ENCODE measurements at regions not wholly inside any gene's neighbourhood (a gene's known extent, or its start where the extent isn't known, plus 50 kb on each side); places are given as distances from the start of the nearest gene placed in this dataset.

- no peak for DNase-seq
Measured at GRCh38 chr13:47230155-47230554, 333.3 kb upstream of the HTR2A start.

GRCh38 chr13:47226516-47226915 lies 329.7 kb upstream of the HTR2A start:
- DNase-seq = no peak

GRCh38 chr13:47220453-47221140 lies 323.7 kb upstream of the HTR2A start:
- no peak for DNase-seq

GRCh38 chr13:47218611-47219010 lies 321.8 kb upstream of the HTR2A start:
- DNase-seq = no peak

GRCh38 chr13:47216176-47216822 lies 319.4 kb upstream of the HTR2A start:
- DNase-seq = no peak

GRCh38 chr13:47215736-47216135 lies 318.9 kb upstream of the HTR2A start:
- no peak for DNase-seq

GRCh38 chr13:47213047-47213446 lies 316.2 kb upstream of the HTR2A start:
- DNase-seq = no peak

GRCh38 chr13:47211106-47211505 lies 314.3 kb upstream of the HTR2A start:
- DNase-seq = no peak

- DNase-seq = no peak
Measured at GRCh38 chr13:47206111-47206510, 309.3 kb upstream of the HTR2A start.

GRCh38 chr13:47190696-47191305 lies 293.9 kb upstream of the HTR2A start:
- no peak for DNase-seq

- DNase-seq = no peak
Measured at GRCh38 chr13:47188802-47189201, 291.9 kb upstream of the HTR2A start.

GRCh38 chr13:47186471-47186870 lies 289.6 kb upstream of the HTR2A start:
- no peak for DNase-seq

GRCh38 chr13:47184321-47184720 lies 287.5 kb upstream of the HTR2A start:
- no peak for DNase-seq

- DNase-seq = no peak
Measured at GRCh38 chr13:47179321-47179720, 282.5 kb upstream of the HTR2A start.

GRCh38 chr13:47178090-47178950 lies 281.5 kb upstream of the HTR2A start:
- DNase-seq = no peak

- DNase-seq = no peak
Measured at GRCh38 chr13:47175172-47175866, 278.5 kb upstream of the HTR2A start.

- no peak for DNase-seq
Measured at GRCh38 chr13:47170971-47171370, 274.1 kb upstream of the HTR2A start.

- no peak for DNase-seq
Measured at GRCh38 chr13:47168618-47169017, 271.8 kb upstream of the HTR2A start.

GRCh38 chr13:47168066-47168465 lies 271.2 kb upstream of the HTR2A start:
- DNase-seq = no peak

- no peak for DNase-seq
Measured at GRCh38 chr13:47166336-47166735, 269.5 kb upstream of the HTR2A start.

GRCh38 chr13:47159853-47160550 lies 263.1 kb upstream of the HTR2A start:
- no peak for DNase-seq

GRCh38 chr13:47158593-47158992 lies 261.7 kb upstream of the HTR2A start:
- no peak for DNase-seq

All from NCI-H1694 treated with DMSO at 0.1 percent for 48 hours (cell line).